Choroid plexus epithelial cell (primary cell): ENCODE measurements at regions not wholly inside any gene's neighbourhood (a gene's known extent, or its start where the extent isn't known, plus 50 kb on each side); places are given as distances from the start of the nearest gene placed in this dataset.

Experiments
- DNase-seq: peaks from one replicate; pipeline ENCODE4 v3.0.0-alpha.2; 2010; ENCODE audit warnings: low read depth
- H3K4me3 ChIP-seq: 2 replicates; pipeline ENCODE4 v1.5.1; 2011; ENCODE audit warnings: low read depth, mild to moderate bottlenecking, control low read depth, low read length, moderate library complexity
- CTCF ChIP-seq: conservative IDR thresholded peaks from 2 replicates; pipeline ENCODE4 v1.5.1; 2011; ENCODE audit warnings: low read depth, mild to moderate bottlenecking, control low read depth, inconsistent platforms, low read length, moderate library complexity

GRCh38 chr9:80387828-80388227 lies 816.1 kb downstream of the TLE4 start:
- no peak for DNase-seq
- no peak overlapping the region for H3K4me3 ChIP-seq
- no peak for TF ChIP-seq CTCF

DNA sequence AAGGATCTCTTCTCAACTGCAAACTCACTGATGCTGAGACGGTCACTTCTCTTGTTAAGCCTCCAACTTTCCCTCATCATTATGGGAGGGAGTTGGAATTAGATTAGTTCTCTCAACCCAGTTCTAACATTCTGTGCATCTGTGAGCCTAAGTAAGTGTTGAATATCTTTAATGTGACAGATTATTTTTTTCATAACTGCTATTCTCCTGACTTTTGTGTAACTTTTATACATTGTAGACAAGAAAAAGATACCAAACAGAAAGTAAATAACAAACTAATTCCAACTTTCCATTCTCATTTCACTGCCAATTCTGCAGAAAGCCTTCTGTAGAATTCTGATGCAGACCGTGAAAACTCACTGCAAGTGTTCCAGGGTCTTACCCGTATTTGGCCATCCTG lies 813.5 kb downstream of the TLE4 start:
- no peak for DNase-seq
- no peak overlapping the region for H3K4me3 ChIP-seq
- TF ChIP-seq CTCF: no peak

DNA sequence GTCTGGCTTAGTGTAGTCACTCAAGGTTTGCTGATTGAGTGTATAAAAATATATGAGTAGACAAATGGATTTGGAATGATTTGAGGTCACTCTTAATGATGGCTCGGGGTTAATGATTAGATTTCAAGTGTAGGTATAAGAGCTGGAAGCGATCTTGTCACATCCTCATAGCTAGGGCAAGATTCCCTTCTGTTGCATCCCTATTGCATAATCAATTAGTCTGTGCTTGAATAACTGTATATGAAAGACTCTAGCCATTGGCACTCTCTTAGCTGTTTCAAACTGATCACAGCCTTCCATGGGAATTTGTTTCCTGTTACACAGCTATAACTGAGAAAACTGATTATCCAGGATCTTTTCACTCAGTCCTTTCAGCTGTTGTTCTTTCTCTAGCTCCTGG lies 811.6 kb downstream of the TLE4 start:
- no peak overlapping the region for H3K4me3 ChIP-seq
- no peak for DNase-seq
- TF ChIP-seq CTCF: no peak

- no peak for TF ChIP-seq CTCF
- DNase-seq: peak; percentile 42
- H3K4me3 ChIP-seq: no peak overlapping the region
Measured at GRCh38 chr9:80382211-80382891, 810.6 kb downstream of the TLE4 start.

- no peak for DNase-seq
- no peak overlapping the region for H3K4me3 ChIP-seq
- no peak for TF ChIP-seq CTCF
Measured at GRCh38 chr9:80380301-80380700, 808.5 kb downstream of the TLE4 start.

GRCh38 chr9:80378669-80379293 lies 807.0 kb downstream of the TLE4 start:
- DNase-seq: peak; percentile 31
- H3K4me3 ChIP-seq: no peak overlapping the region
- TF ChIP-seq CTCF: no peak

- H3K4me3 ChIP-seq: no peak overlapping the region
- no peak for TF ChIP-seq CTCF
- no peak for DNase-seq
Measured at GRCh38 chr9:80376180-80376579, 804.4 kb downstream of the TLE4 start.
